HG03520 (cell line): ENCODE measurements at regions not wholly inside any gene's neighbourhood (a gene's known extent, or its start where the extent isn't known, plus 50 kb on each side); places are given as distances from the start of the nearest gene placed in this dataset.

Experiments used
- ATAC-seq: cut with Tn5 transposase; IDR thresholded peaks from one replicate; pipeline ENCODE4 v1.9.1; 2021; ENCODE audit warnings: mild to moderate bottlenecking, moderate library complexity; ENCODE audit not compliant: unreplicated experiment

- no peak for ATAC-seq
Observed at GRCh38 chr2:203812294-203813221, 55.0 kb upstream of the CTLA4 start.

GRCh38 chr2:203813684-203814083 is 53.9 kb upstream of the CTLA4 start:
- ATAC-seq = no peak

GRCh38 chr2:203814661-203815540 is 52.7 kb upstream of the CTLA4 start:
- peak; percentile 90 for ATAC-seq

- no peak for ATAC-seq
Observed at GRCh38 chr2:203815541-203815898, 52.1 kb upstream of the CTLA4 start.

GRCh38 chr2:203817147-203817546 is 50.4 kb upstream of the CTLA4 start:
- ATAC-seq = no peak
